GM18873 (cell line): ENCODE measurements at regions not wholly inside any gene's neighbourhood (a gene's known extent, or its start where the extent isn't known, plus 50 kb on each side); places are given as distances from the start of the nearest gene placed in this dataset.
A peak's percentile ranks its signal among the peaks of the same experiment; 100 is the strongest.
"Not testable (repeated sequence)": the region's sequence is repeated elsewhere in the genome, so short reads cannot be mapped to it uniquely, and the experiment has no call there.

Source experiments
- ATAC-seq: cut with Tn5 transposase; IDR thresholded peaks from one replicate; pipeline ENCODE4 v1.9.1; 2021; ENCODE audit warnings: mild to moderate bottlenecking, moderate library complexity, moderate number of reproducible peaks; ENCODE audit not compliant: unreplicated experiment, low FRiP score

GRCh38 chr14:61602003-61602732 is 93.1 kb upstream of the HIF1A start:
- ATAC-seq: no peak

- ATAC-seq: no peak
Measured at GRCh38 chr14:61602733-61603077, 92.6 kb upstream of the HIF1A start.

DNA sequence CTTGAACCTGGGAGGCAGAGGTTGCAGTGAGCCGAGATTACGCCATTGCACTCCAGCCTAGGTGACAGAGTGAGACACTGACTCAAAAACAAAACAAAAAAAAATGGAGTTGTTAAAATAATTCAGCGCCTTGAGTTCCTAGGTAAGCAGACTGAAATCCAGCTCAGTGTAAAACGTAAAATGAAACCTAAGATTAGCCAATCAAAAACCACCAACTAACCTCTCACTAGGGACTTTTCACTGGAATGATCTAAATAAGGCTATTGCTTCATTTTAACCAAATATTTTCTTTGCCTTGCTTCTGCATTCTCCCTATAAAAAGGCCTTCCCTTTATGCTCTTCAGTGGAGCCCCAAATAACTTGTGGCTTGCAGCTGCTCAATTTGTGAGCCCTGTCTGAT is 91.6 kb upstream of the HIF1A start:
- ATAC-seq: no peak

- no peak for ATAC-seq
Measured at GRCh38 chr14:61607570-61608244, 87.6 kb upstream of the HIF1A start.

DNA sequence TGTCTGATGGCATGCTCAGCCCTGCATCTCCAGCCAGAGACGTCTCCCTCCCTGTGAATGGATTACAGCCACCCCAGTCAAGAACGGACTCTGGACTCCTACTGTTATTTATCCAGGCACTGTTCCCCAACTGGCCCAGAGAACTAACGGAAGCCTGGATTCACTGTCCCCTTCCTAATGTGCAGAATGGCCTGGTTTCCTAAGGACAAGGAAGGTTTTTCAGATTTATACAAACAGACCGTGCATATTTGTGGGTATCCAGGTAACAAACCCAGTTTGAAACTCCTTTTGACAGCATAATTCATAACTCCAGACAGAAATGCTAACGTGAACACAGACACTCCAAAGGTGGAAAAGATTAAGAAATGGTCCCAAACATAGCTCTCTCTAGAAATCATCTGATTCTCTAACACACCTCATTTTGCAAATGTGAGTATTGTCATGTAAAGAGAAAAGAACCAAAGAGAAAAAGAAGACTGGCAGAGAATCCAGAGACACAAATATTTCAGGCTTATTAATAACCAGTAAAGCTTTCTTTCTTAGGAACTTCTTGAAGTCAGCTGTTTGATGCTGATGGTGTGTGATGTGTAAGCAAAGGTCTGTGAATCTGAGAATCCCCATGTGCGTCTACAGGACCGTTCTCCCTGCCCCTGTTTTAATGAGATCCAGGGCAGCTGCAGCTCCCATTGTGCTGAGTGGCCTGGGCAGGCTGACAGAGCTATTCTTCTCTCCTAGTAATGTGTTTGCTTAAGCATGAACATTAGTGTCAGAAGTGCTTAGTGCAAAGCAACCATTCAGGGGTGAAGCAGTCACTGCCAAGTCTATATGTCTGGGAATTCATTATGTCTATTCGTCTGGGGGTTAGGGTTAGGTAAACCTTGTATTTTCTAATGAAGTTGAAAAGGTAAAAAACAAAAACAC is 86.8 kb upstream of the HIF1A start:
- ATAC-seq: no peak

- no peak for ATAC-seq
Measured at GRCh38 chr14:61609191-61609843, 86.0 kb upstream of the HIF1A start.

GRCh38 chr14:61609884-61610283 is 85.4 kb upstream of the HIF1A start:
- ATAC-seq: no peak

GRCh38 chr14:61610900-61611299 is 84.4 kb upstream of the HIF1A start:
- ATAC-seq: no peak

GRCh38 chr14:61611880-61612630 is 83.3 kb upstream of the HIF1A start:
- no peak for ATAC-seq

DNA sequence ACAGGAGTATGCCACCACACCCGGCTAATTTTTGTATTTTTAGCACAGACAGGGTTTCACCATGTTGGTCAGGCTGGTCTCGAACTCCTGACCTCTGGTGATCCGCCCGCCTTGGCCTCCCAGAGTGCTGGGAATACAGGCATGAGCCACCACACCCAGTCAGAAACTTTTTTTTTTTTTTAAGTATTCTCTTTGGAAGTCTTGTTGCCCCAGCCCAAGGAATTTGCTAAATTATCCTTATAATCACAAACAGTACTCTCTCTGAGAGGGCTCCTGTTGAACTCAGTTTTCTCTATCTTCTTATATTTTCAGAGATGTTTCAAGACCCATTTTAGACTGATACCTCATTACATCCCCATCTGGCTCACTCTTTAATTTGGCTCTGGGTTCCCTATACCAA is 82.3 kb upstream of the HIF1A start:
- not testable (repeated sequence) for ATAC-seq

GRCh38 chr14:61614693-61615092 is 80.6 kb upstream of the HIF1A start:
- ATAC-seq: no peak

GRCh38 chr14:61615743-61616523 is 79.4 kb upstream of the HIF1A start:
- ATAC-seq: no peak

GRCh38 chr14:61616524-61617185 is 78.7 kb upstream of the HIF1A start:
- ATAC-seq: no peak

DNA sequence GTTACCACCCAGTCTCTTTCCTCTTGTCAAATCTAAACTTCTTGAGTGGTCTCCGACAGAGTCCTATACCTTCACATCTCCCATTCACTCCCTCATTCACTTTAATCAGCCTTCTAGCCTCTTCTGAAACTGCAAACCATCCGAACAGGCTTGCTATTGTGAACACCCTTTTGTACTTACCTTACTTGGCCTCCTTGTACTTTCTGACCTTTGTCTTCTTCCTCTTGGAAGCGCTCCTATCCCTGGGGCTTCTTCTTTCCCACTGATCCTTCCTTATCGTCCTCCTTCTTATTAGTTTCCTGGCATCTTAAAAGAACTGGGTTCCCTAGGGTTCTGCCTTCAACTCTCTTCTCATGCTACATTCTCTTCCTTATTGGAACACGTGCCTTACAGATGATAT is 76.9 kb upstream of the HIF1A start:
- ATAC-seq: no peak

DNA sequence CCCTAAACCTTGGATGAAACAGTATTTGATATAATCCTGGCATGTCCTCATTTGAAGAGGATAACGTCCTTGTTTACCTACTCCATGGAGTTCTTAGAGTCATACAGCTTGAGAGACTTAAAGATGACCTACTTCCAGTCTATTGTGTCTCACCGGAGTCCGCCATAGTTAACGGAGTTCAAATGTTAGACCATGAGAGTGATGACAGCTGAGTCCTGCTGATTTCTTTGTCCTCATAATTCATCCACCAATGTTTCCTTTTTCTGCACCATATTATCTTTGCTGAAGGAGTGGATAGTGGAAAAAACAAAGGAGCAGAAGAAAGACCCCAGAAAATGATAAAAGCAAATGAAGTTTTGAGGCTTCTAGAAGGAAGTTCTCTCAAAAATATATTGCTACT is 75.8 kb upstream of the HIF1A start:
- ATAC-seq: no peak

GRCh38 chr14:61620130-61620946 is 75.0 kb upstream of the HIF1A start:
- peak; percentile 50 for ATAC-seq

DNA sequence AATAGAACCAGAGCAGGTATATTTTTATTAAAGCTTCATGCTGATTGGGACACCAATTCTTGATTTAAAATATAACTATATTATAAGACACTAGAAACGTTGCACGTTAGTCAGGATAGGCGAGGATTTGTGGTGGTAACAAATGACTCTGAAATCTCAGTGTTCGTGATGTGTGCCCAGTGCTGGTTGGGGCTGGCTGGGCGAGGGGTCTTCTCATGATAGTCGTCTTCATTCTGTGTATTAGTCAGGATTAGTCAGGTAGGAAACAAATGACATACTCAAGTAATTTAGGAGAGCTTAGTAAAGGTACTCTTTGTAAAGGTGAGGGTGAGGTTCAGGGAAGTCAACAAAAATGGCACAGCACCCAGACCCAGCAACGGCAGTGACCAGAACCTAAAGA is 73.9 kb upstream of the HIF1A start:
- no peak for ATAC-seq

DNA sequence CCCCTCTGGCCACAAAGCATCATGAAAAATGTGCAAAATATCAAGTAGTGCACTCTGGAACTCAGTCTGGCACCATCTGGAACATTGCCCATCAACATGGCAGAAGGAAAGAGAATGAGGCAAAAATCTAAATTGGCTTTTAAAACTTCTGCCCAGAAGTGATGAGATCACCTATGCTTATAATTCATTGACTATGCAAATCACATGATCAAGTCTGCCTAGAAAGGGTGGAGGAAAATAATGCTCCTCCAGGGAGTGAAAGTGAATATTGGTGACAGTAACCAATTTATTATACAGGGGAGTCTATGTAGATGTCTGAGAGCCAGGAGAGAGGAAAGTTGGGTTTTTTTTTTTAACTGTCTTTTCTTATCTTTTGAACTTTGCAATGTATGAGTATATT is 73.3 kb upstream of the HIF1A start:
- no peak for ATAC-seq
